Mesendoderm (in vitro differentiated cells): ENCODE measurements at regions not wholly inside any gene's neighbourhood (a gene's known extent, or its start where the extent isn't known, plus 50 kb on each side); places are given as distances from the start of the nearest gene placed in this dataset.

Experiments used
- DNase-seq: peaks from one replicate; pipeline ENCODE4 v3.0.0; 2013
- H2AK5ac ChIP-seq: 2 replicates; pipeline ENCODE4 v1.6.1; 2013; ENCODE audit warnings: low read length, inconsistent platforms
- H2BK120ac ChIP-seq: 2 replicates; pipeline ENCODE4 v1.6.1; 2013; ENCODE audit warnings: low read depth, mild to moderate bottlenecking, low read length, moderate library complexity, mixed read lengths
- H2BK15ac ChIP-seq: replicated peaks from 2 replicates; pipeline ENCODE4 v1.6.1; 2013; ENCODE audit warnings: low read depth, mild to moderate bottlenecking, moderate library complexity
- H2BK5ac ChIP-seq: 2 replicates; pipeline ENCODE4 v1.6.1; 2013; ENCODE audit warnings: low read length, inconsistent platforms
- H3K18ac ChIP-seq: 2 replicates; pipeline ENCODE4 v1.6.1; 2013; ENCODE audit warnings: mild to moderate bottlenecking, low read length, mixed read lengths
- H3K23ac ChIP-seq: one replicate; pipeline ENCODE4 v1.6.1; 2013; ENCODE audit warnings: low read length
- H3K27ac ChIP-seq: 2 replicates; pipeline ENCODE4 v1.5.1; 2013; ENCODE audit warnings: low read depth, mild to moderate bottlenecking, inconsistent platforms, low read length, moderate library complexity
- H3K27me3 ChIP-seq: 2 replicates; pipeline ENCODE4 v1.6.1; 2013; ENCODE audit warnings: low read length, control low read depth, mild to moderate bottlenecking, inconsistent platforms; ENCODE audit not compliant: insufficient read depth, poor library complexity
- H3K36me3 ChIP-seq: 2 replicates; pipeline ENCODE4 v1.6.1; 2013; ENCODE audit warnings: low read length, inconsistent platforms; ENCODE audit not compliant: control insufficient read depth, insufficient read depth
- H3K4ac ChIP-seq: one replicate; pipeline ENCODE4 v1.6.1; 2013; ENCODE audit warnings: low read depth, mild to moderate bottlenecking, low read length, moderate library complexity
- H3K4me1 ChIP-seq: 2 replicates; pipeline ENCODE4 v1.6.1; 2013; ENCODE audit warnings: low read depth, low read length, inconsistent platforms; ENCODE audit not compliant: control insufficient read depth
- H3K4me2 ChIP-seq: 2 replicates; pipeline ENCODE4 v1.6.1; 2013; ENCODE audit warnings: low read length
- H3K4me3 ChIP-seq: 2 replicates; pipeline ENCODE4 v1.5.1; 2013; ENCODE audit warnings: mild to moderate bottlenecking, low read length
- H3K56ac ChIP-seq: one replicate; pipeline ENCODE4 v1.6.1; 2013; ENCODE audit warnings: low read length
- H3K79me1 ChIP-seq: 2 replicates; pipeline ENCODE4 v1.6.1; 2013; ENCODE audit warnings: low read length, inconsistent platforms
- H3K79me2 ChIP-seq: 2 replicates; pipeline ENCODE4 v1.6.1; 2013; ENCODE audit warnings: mild to moderate bottlenecking, low read length; ENCODE audit not compliant: control insufficient read depth, insufficient read depth
- H3K9ac ChIP-seq: 2 replicates; pipeline ENCODE4 v1.6.1; 2013; ENCODE audit warnings: low read length, inconsistent platforms
- H4K5ac ChIP-seq: one replicate; pipeline ENCODE4 v1.6.1; 2013; ENCODE audit warnings: low read length
- H4K8ac ChIP-seq: one replicate; pipeline ENCODE4 v1.6.1; 2013; ENCODE audit warnings: low read depth, mild to moderate bottlenecking, control low read depth, low read length, moderate library complexity
- WGBS: extraction: QIAGEN DNeasy Blood & Tissue Kit; methylation state at CpG from one replicate; pipeline ENCODE4 v1.1.7; 2013; ENCODE audit warnings: low lambda C conversion rate, missing lambda C conversion rate; ENCODE audit not compliant: insufficient coverage; ENCODE audit errors: extremely low coverage; 5-methylcytosine and 5-hydroxymethylcytosine counted together

DNA sequence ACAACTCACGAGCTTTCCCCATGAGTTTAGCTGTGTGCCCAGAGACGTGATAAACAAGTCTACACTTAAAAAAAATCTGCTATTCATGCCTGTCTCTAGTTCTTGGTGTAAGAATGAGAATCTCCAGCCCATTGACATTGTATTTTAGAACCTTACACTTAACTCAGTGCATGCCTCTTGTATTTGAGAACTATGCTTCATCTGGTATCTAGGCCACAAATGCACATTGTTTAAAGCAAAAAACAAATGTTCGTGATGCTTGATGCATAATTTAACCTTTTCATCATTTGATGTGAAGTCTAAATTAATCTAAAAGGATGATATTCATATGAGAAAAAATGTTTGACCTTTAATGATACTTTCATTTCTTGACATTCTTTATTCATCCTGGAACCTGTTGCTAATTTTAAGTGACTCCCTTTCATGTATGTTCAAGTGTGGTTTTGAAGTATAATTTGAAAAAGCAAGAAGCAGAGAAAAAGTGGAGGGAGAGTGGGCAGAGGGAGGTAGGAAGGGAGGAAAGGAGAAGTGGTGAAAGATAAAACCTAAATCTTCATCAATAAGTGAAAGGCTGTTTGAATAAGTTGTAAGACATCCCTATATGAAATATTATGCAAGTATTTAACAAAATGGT is 116.9 kb downstream of the PFDN4 start:
- Histone ChIP-seq H3K9ac (no peak overlapping the region), H3K4me3 (no peak overlapping the region), H3K27me3 (no peaks in the 10 kb centered on the region), H3K79me1 (no peaks in the 10 kb centered on the region), H3K18ac (no peak overlapping the region), H3K4me1 (no peaks in the 10 kb centered on the region), H2AK5ac (no peak overlapping the region), H3K27ac (no peak overlapping the region), H3K4me2 (no peak overlapping the region), H3K23ac (no peak overlapping the region), H3K4ac (no peak overlapping the region), H3K79me2 (no peaks in the 10 kb centered on the region), H2BK5ac (no peak overlapping the region), H4K5ac (no peak overlapping the region), H3K56ac (no peak overlapping the region), H2BK15ac (no peak overlapping the region), H4K8ac (no peak overlapping the region), H2BK120ac (no peak overlapping the region), H3K36me3 (no peaks in the 10 kb centered on the region)
- no peak for DNase-seq
- WGBS = no CpG with 5 or more reads among the region's 3 CpGs

DNA sequence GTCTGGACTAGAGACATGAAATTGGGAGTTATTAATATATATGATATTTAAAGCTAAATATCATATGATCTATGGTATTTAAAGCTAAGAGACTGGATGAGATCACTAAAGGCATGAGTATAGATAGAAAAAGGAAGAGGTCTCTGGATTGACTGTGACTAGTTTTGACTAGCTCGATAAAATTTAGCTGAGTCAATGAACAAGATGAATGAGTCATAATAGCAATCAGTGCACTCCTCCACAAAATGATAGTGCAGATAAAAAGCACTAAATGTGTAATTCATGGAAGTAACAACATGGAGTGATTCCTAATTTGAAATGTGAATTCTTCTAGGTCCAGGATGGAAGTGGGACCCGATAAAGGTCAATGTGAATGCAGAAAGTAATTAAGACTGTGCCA is 127.4 kb downstream of the PFDN4 start:
- Histone ChIP-seq H3K23ac (no peak overlapping the region), H3K4me3 (no peak overlapping the region), H4K5ac (no peak overlapping the region), H3K4me2 (no peak overlapping the region), H3K56ac (no peak overlapping the region), H2BK5ac (no peak overlapping the region), H3K79me1 (no peaks in the 10 kb centered on the region), H4K8ac (no peak overlapping the region), H2BK120ac (no peak overlapping the region), H3K79me2 (no peaks in the 10 kb centered on the region), H3K4me1 (no peaks in the 10 kb centered on the region), H3K18ac (no peak overlapping the region), H3K4ac (no peak overlapping the region), H2AK5ac (no peak overlapping the region), H3K9ac (no peak overlapping the region), H3K27ac (no peak overlapping the region), H3K36me3 (no peaks in the 10 kb centered on the region), H2BK15ac (no peak overlapping the region), H3K27me3 (no peaks in the 10 kb centered on the region)
- WGBS = no CpG with 5 or more reads among the region's 2 CpGs
- DNase-seq = no peak

DNA sequence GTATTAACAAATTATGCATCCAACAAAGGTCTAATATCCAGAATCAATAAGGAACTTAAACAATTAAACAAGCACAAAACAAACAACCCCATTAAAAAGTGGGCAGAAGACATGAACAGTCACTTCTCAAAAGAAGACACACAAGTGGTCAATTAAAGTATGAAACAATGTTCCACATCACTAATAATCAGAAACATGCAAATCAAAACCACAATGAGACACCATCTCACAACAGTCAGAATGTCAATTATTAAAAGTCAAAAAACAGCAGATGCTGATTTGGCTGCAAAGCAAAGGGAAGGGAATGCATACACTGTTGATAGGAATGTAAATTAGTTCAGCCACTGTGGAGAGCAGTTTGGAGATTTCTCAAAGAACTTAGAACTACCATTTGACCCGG is 129.3 kb downstream of the PFDN4 start:
- no peak overlapping the region for H3K27ac ChIP-seq
- H3K18ac ChIP-seq = no peak overlapping the region
- H3K56ac ChIP-seq = no peak overlapping the region
- no peaks in the 10 kb centered on the region for H3K79me2 ChIP-seq
- H3K23ac ChIP-seq = no peak overlapping the region
- H3K4me2 ChIP-seq = no peak overlapping the region
- H2BK5ac ChIP-seq = no peak overlapping the region
- no peak overlapping the region for H3K9ac ChIP-seq
- no peak for DNase-seq
- H2AK5ac ChIP-seq = no peak overlapping the region
- H2BK15ac ChIP-seq = no peak overlapping the region
- H2BK120ac ChIP-seq = no peak overlapping the region
- no CpG with 5 or more reads among the region's 1 CpG for WGBS
- no peak overlapping the region for H3K4me3 ChIP-seq
- no peak overlapping the region for H4K8ac ChIP-seq
- no peaks in the 10 kb centered on the region for H3K27me3 ChIP-seq
- no peaks in the 10 kb centered on the region for H3K36me3 ChIP-seq
- H3K4me1 ChIP-seq = no peaks in the 10 kb centered on the region
- H3K4ac ChIP-seq = no peak overlapping the region
- no peak overlapping the region for H4K5ac ChIP-seq
- no peaks in the 10 kb centered on the region for H3K79me1 ChIP-seq

DNA sequence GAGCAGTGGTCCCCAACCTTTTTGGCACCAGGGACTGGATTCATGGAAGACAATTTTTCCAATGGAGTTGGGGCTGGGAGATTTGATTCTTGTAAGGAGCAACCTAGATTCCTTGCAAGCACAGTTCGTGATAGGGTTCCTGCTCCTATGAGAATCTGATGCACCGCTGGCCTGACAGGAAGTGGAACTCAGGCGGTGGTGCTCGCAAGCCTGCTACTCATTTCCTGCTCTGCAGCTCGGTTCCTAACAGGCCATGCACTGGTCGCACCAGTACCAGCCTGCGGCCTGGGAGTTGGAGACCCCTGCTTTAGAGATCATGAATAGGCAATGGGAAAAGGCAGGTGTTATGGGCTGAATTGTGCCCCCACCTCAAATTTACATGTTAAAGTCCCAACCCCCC is 131.2 kb downstream of the PFDN4 start:
- Histone ChIP-seq H3K9ac (no peak overlapping the region), H3K27ac (no peak overlapping the region), H4K5ac (no peak overlapping the region), H3K36me3 (no peaks in the 10 kb centered on the region), H2BK5ac (no peak overlapping the region), H3K18ac (no peak overlapping the region), H2AK5ac (no peak overlapping the region), H3K79me1 (no peaks in the 10 kb centered on the region), H3K79me2 (no peaks in the 10 kb centered on the region), H2BK120ac (no peak overlapping the region), H2BK15ac (no peak overlapping the region), H3K4me3 (no peak overlapping the region), H3K27me3 (no peaks in the 10 kb centered on the region), H3K23ac (no peak overlapping the region), H3K4ac (no peak overlapping the region), H3K4me2 (no peak overlapping the region), H4K8ac (no peak overlapping the region), H3K4me1 (no peaks in the 10 kb centered on the region), H3K56ac (no peak overlapping the region)
- no peak for DNase-seq
- no CpG with 5 or more reads among the region's 7 CpGs for WGBS

DNA sequence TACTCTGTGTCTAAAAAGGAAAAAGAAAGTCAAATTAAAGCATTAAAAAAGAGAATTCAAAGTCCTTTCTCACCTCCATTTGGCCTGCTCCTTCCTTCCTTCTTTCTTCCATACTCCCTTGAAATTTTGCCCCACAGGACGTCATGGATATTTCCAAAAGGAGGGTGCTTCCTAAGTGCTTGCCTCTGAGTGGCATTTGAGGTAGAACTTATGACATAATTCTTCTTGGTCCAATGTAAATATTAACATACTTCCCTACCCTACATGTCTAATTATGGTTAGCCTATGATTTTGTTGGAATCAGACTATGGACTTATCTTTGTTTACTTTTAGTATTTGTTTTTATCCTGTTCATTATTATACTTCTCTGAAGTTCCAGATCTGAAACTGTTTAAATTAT is 132.3 kb downstream of the PFDN4 start:
- H4K8ac ChIP-seq = no peak overlapping the region
- H3K4me3 ChIP-seq = no peak overlapping the region
- H3K27me3 ChIP-seq = no peaks in the 10 kb centered on the region
- no peak overlapping the region for H3K9ac ChIP-seq
- no CpG with 5 or more reads among the region's 1 CpG for WGBS
- H2BK120ac ChIP-seq = no peak overlapping the region
- no peak overlapping the region for H4K5ac ChIP-seq
- H3K4me1 ChIP-seq = no peaks in the 10 kb centered on the region
- H2AK5ac ChIP-seq = no peak overlapping the region
- no peak overlapping the region for H3K23ac ChIP-seq
- no peak overlapping the region for H2BK15ac ChIP-seq
- H3K27ac ChIP-seq = no peak overlapping the region
- no peak for DNase-seq
- no peak overlapping the region for H3K18ac ChIP-seq
- H3K79me1 ChIP-seq = no peaks in the 10 kb centered on the region
- H3K56ac ChIP-seq = no peak overlapping the region
- H3K79me2 ChIP-seq = no peaks in the 10 kb centered on the region
- no peaks in the 10 kb centered on the region for H3K36me3 ChIP-seq
- no peak overlapping the region for H3K4ac ChIP-seq
- H2BK5ac ChIP-seq = no peak overlapping the region
- no peak overlapping the region for H3K4me2 ChIP-seq

DNA sequence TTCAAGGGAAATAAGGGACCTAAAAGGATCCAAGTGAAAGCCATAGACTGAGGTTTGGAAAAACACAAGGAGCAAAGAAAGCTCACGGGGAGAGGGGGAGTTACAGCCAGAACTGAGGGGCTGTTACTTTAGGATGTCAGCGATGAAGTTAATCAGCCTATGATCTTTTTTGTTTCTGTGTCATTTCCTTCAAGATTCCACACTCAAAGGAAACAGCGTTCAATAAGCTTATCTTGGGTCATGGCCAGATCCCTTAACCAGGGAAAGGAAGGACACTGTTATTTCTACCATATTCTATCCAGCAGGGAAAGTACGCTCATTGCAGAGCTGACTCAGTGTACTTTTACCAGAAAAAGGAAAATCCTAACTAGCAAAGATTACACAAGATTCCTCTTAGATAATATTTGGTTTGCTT is 132.8 kb downstream of the PFDN4 start:
- WGBS = no CpG with 5 or more reads among the region's 4 CpGs

More for the DNA sequence above, 132.8 kb downstream of the PFDN4 start:
- H3K56ac ChIP-seq = no peak overlapping the region
- no peak overlapping the region for H3K27ac ChIP-seq
- H3K9ac ChIP-seq = no peak overlapping the region
- H3K18ac ChIP-seq = no peak overlapping the region
- no peaks in the 10 kb centered on the region for H3K36me3 ChIP-seq
- no peaks in the 10 kb centered on the region for H3K4me1 ChIP-seq
- no peak overlapping the region for H3K4ac ChIP-seq
- no peak overlapping the region for H2BK5ac ChIP-seq
- no peak overlapping the region for H3K4me2 ChIP-seq
- no peak overlapping the region for H3K4me3 ChIP-seq
- H2AK5ac ChIP-seq = no peak overlapping the region
- no peaks in the 10 kb centered on the region for H3K27me3 ChIP-seq
- no peaks in the 10 kb centered on the region for H3K79me2 ChIP-seq
- peak overlapping the region; percentile 76 for H4K8ac ChIP-seq
- DNase-seq = no peak
- no peak overlapping the region for H2BK120ac ChIP-seq
- no peak overlapping the region for H3K23ac ChIP-seq
- no peak overlapping the region for H2BK15ac ChIP-seq
- H3K79me1 ChIP-seq = no peaks in the 10 kb centered on the region
- no peak overlapping the region for H4K5ac ChIP-seq
